ENCODE measurements at regions not wholly inside any gene's neighbourhood (a gene's known extent, or its start where the extent isn't known, plus 50 kb on each side); places are given as distances from the start of the nearest gene placed in this dataset.

DNA sequence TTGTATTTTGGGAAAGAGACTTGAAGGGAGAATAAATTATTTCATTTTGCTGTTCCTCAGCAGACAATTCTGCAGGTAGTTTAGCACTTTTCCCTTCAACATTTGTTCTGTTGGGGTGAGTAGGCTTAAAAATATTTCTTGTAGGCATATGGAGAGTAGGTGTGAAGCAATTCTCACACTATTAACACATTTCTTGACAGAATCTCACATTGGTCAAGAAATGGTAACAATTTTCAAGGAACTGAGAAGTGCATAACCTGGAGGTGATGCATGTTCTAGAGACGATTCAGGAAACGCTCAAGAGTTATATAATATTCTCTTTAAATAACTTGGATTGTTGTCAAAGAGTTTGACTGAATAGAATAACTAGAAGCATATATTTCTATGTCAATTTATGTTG, 658.2 kb downstream of the STIM2 start:
- peaks cover 5% of the 10 kb centered on the region for H3K9me3 Mint-ChIP-seq (ENCODE audit: unreplicated experiment)
- no peak overlapping the region for H3K27ac Mint-ChIP-seq (ENCODE audit: unreplicated experiment)
- H3K4me1 Mint-ChIP-seq (ENCODE audit: unreplicated experiment), result no peaks in the 10 kb centered on the region
- no peaks in the 10 kb centered on the region for H3K36me3 Mint-ChIP-seq (ENCODE audit: unreplicated experiment)
- TF ChIP-seq, protein P1, sequence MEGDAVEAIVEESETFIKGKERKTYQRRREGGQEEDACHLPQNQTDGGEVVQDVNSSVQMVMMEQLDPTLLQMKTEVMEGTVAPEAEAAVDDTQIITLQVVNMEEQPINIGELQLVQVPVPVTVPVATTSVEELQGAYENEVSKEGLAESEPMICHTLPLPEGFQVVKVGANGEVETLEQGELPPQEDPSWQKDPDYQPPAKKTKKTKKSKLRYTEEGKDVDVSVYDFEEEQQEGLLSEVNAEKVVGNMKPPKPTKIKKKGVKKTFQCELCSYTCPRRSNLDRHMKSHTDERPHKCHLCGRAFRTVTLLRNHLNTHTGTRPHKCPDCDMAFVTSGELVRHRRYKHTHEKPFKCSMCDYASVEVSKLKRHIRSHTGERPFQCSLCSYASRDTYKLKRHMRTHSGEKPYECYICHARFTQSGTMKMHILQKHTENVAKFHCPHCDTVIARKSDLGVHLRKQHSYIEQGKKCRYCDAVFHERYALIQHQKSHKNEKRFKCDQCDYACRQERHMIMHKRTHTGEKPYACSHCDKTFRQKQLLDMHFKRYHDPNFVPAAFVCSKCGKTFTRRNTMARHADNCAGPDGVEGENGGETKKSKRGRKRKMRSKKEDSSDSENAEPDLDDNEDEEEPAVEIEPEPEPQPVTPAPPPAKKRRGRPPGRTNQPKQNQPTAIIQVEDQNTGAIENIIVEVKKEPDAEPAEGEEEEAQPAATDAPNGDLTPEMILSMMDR (IDR thresholded peaks at IDR 0.05), result no peak
- no peaks in the 10 kb centered on the region for H3K27me3 Mint-ChIP-seq (ENCODE audit: unreplicated experiment)
- DNase-seq (ENCODE audit: extremely low spot score, unreplicated experiment), result no peak
- H3K4me3 Mint-ChIP-seq (ENCODE audit: unreplicated experiment), result no peak overlapping the region

DNA sequence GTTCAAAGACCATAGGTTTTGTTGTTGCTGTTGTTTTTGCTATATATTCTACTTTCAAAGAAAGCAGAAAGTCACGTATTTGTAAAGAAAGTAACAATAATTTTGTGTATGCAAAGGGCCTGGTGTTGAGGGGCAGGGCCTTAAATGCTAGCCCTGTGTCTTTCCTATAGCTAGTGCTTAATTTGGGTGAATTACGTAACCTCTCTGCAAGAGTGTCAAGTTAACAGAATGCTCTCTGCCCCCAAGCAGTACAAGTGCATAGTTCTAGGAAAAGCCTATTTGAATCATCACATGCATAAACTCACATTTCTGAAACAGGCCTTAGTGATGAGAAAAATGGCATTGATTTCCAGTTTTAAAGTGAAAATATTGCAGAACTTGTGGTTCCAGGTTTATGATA, 663.6 kb downstream of the STIM2 start:
- H3K9me3 Mint-ChIP-seq (ENCODE audit: unreplicated experiment), result no peaks in the 10 kb centered on the region
- H3K36me3 Mint-ChIP-seq (ENCODE audit: unreplicated experiment), result no peaks in the 10 kb centered on the region
- TF ChIP-seq, protein P1 (IDR thresholded peaks at IDR 0.05), result no peak
- H3K27me3 Mint-ChIP-seq (ENCODE audit: unreplicated experiment), result no peaks in the 10 kb centered on the region
- no peak overlapping the region for H3K27ac Mint-ChIP-seq (ENCODE audit: unreplicated experiment)
- DNase-seq (ENCODE audit: extremely low spot score, unreplicated experiment), result no peak
- H3K4me1 Mint-ChIP-seq (ENCODE audit: unreplicated experiment), result no peaks in the 10 kb centered on the region
- no peak overlapping the region for H3K4me3 Mint-ChIP-seq (ENCODE audit: unreplicated experiment)

DNA sequence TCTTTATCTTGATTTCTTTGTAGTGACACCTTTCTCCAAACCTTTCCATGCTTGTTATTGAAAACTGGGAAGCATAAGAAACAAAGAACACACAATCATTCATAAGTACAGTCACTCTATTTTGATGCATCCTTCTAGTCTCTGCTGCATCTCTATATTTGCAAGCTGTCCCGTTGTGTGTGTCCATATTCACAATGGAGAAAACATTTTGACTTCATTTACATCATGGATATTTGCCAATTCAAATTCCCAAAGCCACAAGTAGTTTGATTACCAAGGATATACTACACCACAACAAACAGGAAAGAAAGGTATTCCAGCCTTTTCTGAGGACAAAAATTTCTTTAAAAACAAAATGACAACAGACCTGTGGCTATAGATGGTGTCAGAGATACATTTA, 673.8 kb downstream of the STIM2 start:
- H3K4me3 Mint-ChIP-seq (ENCODE audit: unreplicated experiment), result no peak overlapping the region
- H3K27me3 Mint-ChIP-seq (ENCODE audit: unreplicated experiment), result no peaks in the 10 kb centered on the region
- no peaks in the 10 kb centered on the region for H3K36me3 Mint-ChIP-seq (ENCODE audit: unreplicated experiment)
- TF ChIP-seq, protein P1 (IDR thresholded peaks at IDR 0.05), result no peak
- H3K4me1 Mint-ChIP-seq (ENCODE audit: unreplicated experiment), result no peaks in the 10 kb centered on the region
- no peak overlapping the region for H3K27ac Mint-ChIP-seq (ENCODE audit: unreplicated experiment)
- no peaks in the 10 kb centered on the region for H3K9me3 Mint-ChIP-seq (ENCODE audit: unreplicated experiment)
- DNase-seq (ENCODE audit: extremely low spot score, unreplicated experiment), result no peak

DNA sequence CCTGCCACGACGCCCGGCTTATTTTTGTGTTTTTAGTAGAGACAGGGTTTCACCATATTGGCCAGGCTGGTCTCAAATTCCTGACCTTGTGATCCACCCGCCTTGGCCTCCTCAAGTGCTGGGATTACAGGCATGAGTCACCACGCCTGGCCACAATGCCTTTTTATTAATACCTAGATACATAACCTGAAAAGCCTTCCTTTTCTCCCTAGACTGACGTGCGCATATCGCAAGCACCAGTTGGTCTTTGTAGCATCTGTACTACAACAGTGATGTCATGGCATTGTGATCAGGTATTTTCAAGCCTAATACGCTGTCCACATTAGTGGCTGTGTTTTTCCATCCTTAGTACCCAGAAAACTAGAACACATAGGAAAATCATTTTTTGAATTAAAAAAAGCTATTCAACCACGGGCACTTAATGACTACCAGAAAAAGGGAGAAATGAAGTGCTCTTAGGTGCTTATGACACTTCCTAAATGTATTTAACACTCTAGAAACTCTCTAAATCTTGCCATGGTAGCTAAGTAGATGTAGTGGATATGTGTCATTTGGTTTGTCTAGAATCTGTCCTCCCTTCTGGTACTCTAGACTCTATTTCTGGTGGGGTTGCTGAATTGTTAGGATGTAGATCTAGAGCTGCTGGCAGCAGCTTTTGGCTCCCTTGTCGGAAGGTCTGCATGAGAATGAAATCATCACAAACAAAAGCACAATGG, 707.8 kb downstream of the STIM2 start:
- H3K4me3 Mint-ChIP-seq (ENCODE audit: unreplicated experiment), result no peak overlapping the region
- H3K36me3 Mint-ChIP-seq (ENCODE audit: unreplicated experiment), result no peaks in the 10 kb centered on the region
- H3K27me3 Mint-ChIP-seq (ENCODE audit: unreplicated experiment), result no peaks in the 10 kb centered on the region
- no peaks in the 10 kb centered on the region for H3K4me1 Mint-ChIP-seq (ENCODE audit: unreplicated experiment)
- TF ChIP-seq, protein P1 (IDR thresholded peaks at IDR 0.05), result no peak
- H3K9me3 Mint-ChIP-seq (ENCODE audit: unreplicated experiment), result no peaks in the 10 kb centered on the region
- DNase-seq (ENCODE audit: extremely low spot score, unreplicated experiment), result no peak
- no peak overlapping the region for H3K27ac Mint-ChIP-seq (ENCODE audit: unreplicated experiment)

DNA sequence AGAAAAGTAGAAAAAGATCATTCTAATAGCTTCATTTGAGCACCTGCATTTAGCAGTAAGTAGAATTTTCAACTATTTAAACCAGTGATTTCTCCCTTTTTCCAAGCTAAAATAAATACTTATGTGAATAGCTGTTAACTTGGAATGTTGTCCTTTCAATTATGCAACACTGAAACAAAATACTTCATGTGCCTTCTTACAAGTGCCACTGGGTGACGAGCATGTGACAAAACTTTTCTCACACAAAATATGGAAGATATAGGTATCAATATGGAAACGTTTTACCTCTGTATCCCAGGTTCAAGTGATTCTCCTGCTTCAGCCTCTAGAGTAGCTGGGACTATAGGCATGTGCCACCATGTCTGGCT, 708.3 kb downstream of the STIM2 start:
- TF ChIP-seq, protein P1 (IDR thresholded peaks at IDR 0.05), result no peak
- no peak overlapping the region for H3K4me3 Mint-ChIP-seq (ENCODE audit: unreplicated experiment)
- H3K4me1 Mint-ChIP-seq (ENCODE audit: unreplicated experiment), result no peaks in the 10 kb centered on the region
- no peak for DNase-seq (ENCODE audit: extremely low spot score, unreplicated experiment)
- H3K9me3 Mint-ChIP-seq (ENCODE audit: unreplicated experiment), result no peaks in the 10 kb centered on the region
- no peaks in the 10 kb centered on the region for H3K27me3 Mint-ChIP-seq (ENCODE audit: unreplicated experiment)
- H3K36me3 Mint-ChIP-seq (ENCODE audit: unreplicated experiment), result no peaks in the 10 kb centered on the region
- no peak overlapping the region for H3K27ac Mint-ChIP-seq (ENCODE audit: unreplicated experiment)

Data from osteocyte (in vitro differentiated cells).